ENCODE measurements at regions not wholly inside any gene's neighbourhood (a gene's known extent, or its start where the extent isn't known, plus 50 kb on each side); places are given as distances from the start of the nearest gene placed in this dataset.

GRCh38 chr9:22893196-22893843, 446.7 kb downstream of the DMRTA1 start:
- H3K79me2 ChIP-seq (ENCODE audit: control insufficient read depth, insufficient read depth, low read length, poor library complexity): no peaks in the 10 kb centered on the region
- no peak overlapping the region for H3K4ac ChIP-seq (ENCODE audit: low read depth, low read length)
- DNase-seq: no peak
- no peak overlapping the region for H4K8ac ChIP-seq (ENCODE audit: low read depth, low read length)
- H3K27me3 ChIP-seq (ENCODE audit: insufficient read depth, low read length): no peaks in the 10 kb centered on the region
- H3K27ac ChIP-seq (ENCODE audit: low read depth, low read length): no peak overlapping the region
- no peak overlapping the region for H2BK5ac ChIP-seq (ENCODE audit: low read depth, low read length, poor library complexity)
- H2AFZ ChIP-seq (ENCODE audit: insufficient read depth, low read length, poor library complexity): no peak overlapping the region
- no peak overlapping the region for H2BK12ac ChIP-seq (ENCODE audit: low read length)
- no peak overlapping the region for H3K4me2 ChIP-seq (ENCODE audit: low read length)
- H2BK120ac ChIP-seq (ENCODE audit: insufficient read depth, low read length, poor library complexity): no peak overlapping the region
- no peak overlapping the region for H3K4me3 ChIP-seq (ENCODE audit: low read depth, low read length)
- no peak overlapping the region for H4K12ac ChIP-seq (ENCODE audit: low read depth, low read length)
- H3K36me3 ChIP-seq (ENCODE audit: control insufficient read depth in 1 of 2, insufficient read depth in 2 of 2, low read length in 2 of 2): no peaks in the 10 kb centered on the region
- no peak overlapping the region for H3K9ac ChIP-seq (ENCODE audit: low read length)
- no peak overlapping the region for H4K91ac ChIP-seq (ENCODE audit: low read depth, low read length)
- no CpG with 5 or more reads among the region's 4 CpGs for WGBS (ENCODE audit: extremely low coverage, insufficient coverage, insufficient read length)
- no peak overlapping the region for H3K18ac ChIP-seq (ENCODE audit: low read length)
- H3K9me3 ChIP-seq (ENCODE audit: insufficient read depth, low read depth, low read length): no peaks in the 10 kb centered on the region
- no peak overlapping the region for H3K23ac ChIP-seq (ENCODE audit: low read length)
- no peak overlapping the region for H2AK5ac ChIP-seq (ENCODE audit: low read length)
- no peak overlapping the region for H3K14ac ChIP-seq (ENCODE audit: low read length)
- H3K4me1 ChIP-seq (ENCODE audit: control insufficient read depth in 1 of 2, insufficient read depth in 2 of 2, low read length in 2 of 2): no peaks in the 10 kb centered on the region
- no peaks in the 10 kb centered on the region for H3K79me1 ChIP-seq (ENCODE audit: low read length)

DNA sequence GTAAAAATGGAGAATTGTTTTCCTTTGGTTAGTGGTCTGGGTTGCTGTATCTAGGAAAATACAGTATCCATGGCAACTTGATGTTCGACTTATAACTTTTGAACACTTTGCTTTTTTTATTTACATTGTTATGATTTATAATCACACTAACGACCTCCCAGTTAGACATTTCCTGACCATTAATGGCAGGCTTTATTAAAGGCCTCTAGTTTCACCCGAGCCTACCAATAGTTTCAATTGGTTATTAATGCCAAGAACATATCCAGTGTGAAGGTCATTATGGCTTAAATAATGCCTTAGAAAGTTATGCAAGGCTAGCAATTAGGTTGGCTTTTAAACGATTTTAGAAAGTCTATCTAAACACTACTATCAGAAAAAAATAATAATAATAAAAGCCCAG, 452.0 kb downstream of the DMRTA1 start:
- H3K27ac ChIP-seq (ENCODE audit: low read depth, low read length): no peak overlapping the region
- no peak overlapping the region for H3K18ac ChIP-seq (ENCODE audit: low read length)
- H4K8ac ChIP-seq (ENCODE audit: low read depth, low read length): no peak overlapping the region
- no peak overlapping the region for H3K23ac ChIP-seq (ENCODE audit: low read length)
- no peak overlapping the region for H3K4ac ChIP-seq (ENCODE audit: low read depth, low read length)
- H3K27me3 ChIP-seq (ENCODE audit: insufficient read depth, low read length): no peaks in the 10 kb centered on the region
- no peak overlapping the region for H4K12ac ChIP-seq (ENCODE audit: low read depth, low read length)
- no peak overlapping the region for H3K4me2 ChIP-seq (ENCODE audit: low read length)
- no CpG with 5 or more reads among the region's 4 CpGs for WGBS (ENCODE audit: extremely low coverage, insufficient coverage, insufficient read length)
- no peak overlapping the region for H2BK12ac ChIP-seq (ENCODE audit: low read length)
- H3K9me3 ChIP-seq (ENCODE audit: insufficient read depth, low read depth, low read length): no peaks in the 10 kb centered on the region
- H3K9ac ChIP-seq (ENCODE audit: low read length): no peak overlapping the region
- no peaks in the 10 kb centered on the region for H3K4me1 ChIP-seq (ENCODE audit: control insufficient read depth in 1 of 2, insufficient read depth in 2 of 2, low read length in 2 of 2)
- no peak overlapping the region for H4K91ac ChIP-seq (ENCODE audit: low read depth, low read length)
- no peak overlapping the region for H2AFZ ChIP-seq (ENCODE audit: insufficient read depth, low read length, poor library complexity)
- H3K79me1 ChIP-seq (ENCODE audit: low read length): no peaks in the 10 kb centered on the region
- H3K36me3 ChIP-seq (ENCODE audit: control insufficient read depth in 1 of 2, insufficient read depth in 2 of 2, low read length in 2 of 2): no peaks in the 10 kb centered on the region
- no peak overlapping the region for H3K4me3 ChIP-seq (ENCODE audit: low read depth, low read length)
- no peak overlapping the region for H3K14ac ChIP-seq (ENCODE audit: low read length)
- H3K79me2 ChIP-seq (ENCODE audit: control insufficient read depth, insufficient read depth, low read length, poor library complexity): no peaks in the 10 kb centered on the region
- no peak overlapping the region for H2BK120ac ChIP-seq (ENCODE audit: insufficient read depth, low read length, poor library complexity)
- no peak overlapping the region for H2AK5ac ChIP-seq (ENCODE audit: low read length)
- no peak overlapping the region for H2BK5ac ChIP-seq (ENCODE audit: low read depth, low read length, poor library complexity)
- DNase-seq: no peak

GRCh38 chr9:22911632-22912031, 465.0 kb downstream of the DMRTA1 start:
- Histone ChIP-seq H3K23ac (ENCODE audit: low read length) (no peak overlapping the region), H3K4ac (ENCODE audit: low read depth, low read length) (no peak overlapping the region), H2AK5ac (ENCODE audit: low read length) (no peak overlapping the region), H3K4me1 (ENCODE audit: control insufficient read depth in 1 of 2, insufficient read depth in 2 of 2, low read length in 2 of 2) (no peaks in the 10 kb centered on the region), H4K91ac (ENCODE audit: low read depth, low read length) (no peak overlapping the region), H3K79me2 (ENCODE audit: control insufficient read depth, insufficient read depth, low read length, poor library complexity) (no peaks in the 10 kb centered on the region), H3K79me1 (ENCODE audit: low read length) (no peaks in the 10 kb centered on the region), H2BK5ac (ENCODE audit: low read depth, low read length, poor library complexity) (no peak overlapping the region), H2BK120ac (ENCODE audit: insufficient read depth, low read length, poor library complexity) (no peak overlapping the region), H2BK12ac (ENCODE audit: low read length) (no peak overlapping the region), H2AFZ (ENCODE audit: insufficient read depth, low read length, poor library complexity) (no peak overlapping the region), H3K9me3 (ENCODE audit: insufficient read depth, low read depth, low read length) (no peaks in the 10 kb centered on the region), H3K14ac (ENCODE audit: low read length) (no peak overlapping the region), H3K36me3 (ENCODE audit: control insufficient read depth in 1 of 2, insufficient read depth in 2 of 2, low read length in 2 of 2) (no peaks in the 10 kb centered on the region), H3K27me3 (ENCODE audit: insufficient read depth, low read length) (no peaks in the 10 kb centered on the region), H3K27ac (ENCODE audit: low read depth, low read length) (no peak overlapping the region), H4K12ac (ENCODE audit: low read depth, low read length) (no peak overlapping the region), H3K18ac (ENCODE audit: low read length) (no peak overlapping the region), H3K4me2 (ENCODE audit: low read length) (no peak overlapping the region), H4K8ac (ENCODE audit: low read depth, low read length) (no peak overlapping the region), H3K4me3 (ENCODE audit: low read depth, low read length) (no peak overlapping the region), H3K9ac (ENCODE audit: low read length) (no peak overlapping the region)
- no CpG with 5 or more reads among the region's 1 CpG for WGBS (ENCODE audit: extremely low coverage, insufficient coverage, insufficient read length)
- DNase-seq: no peak

GRCh38 chr9:22913026-22913425, 466.4 kb downstream of the DMRTA1 start:
- H3K79me2 ChIP-seq (ENCODE audit: control insufficient read depth, insufficient read depth, low read length, poor library complexity): no peaks in the 10 kb centered on the region
- no peak overlapping the region for H2AK5ac ChIP-seq (ENCODE audit: low read length)
- no peak overlapping the region for H4K91ac ChIP-seq (ENCODE audit: low read depth, low read length)
- no peaks in the 10 kb centered on the region for H3K79me1 ChIP-seq (ENCODE audit: low read length)
- H2BK120ac ChIP-seq (ENCODE audit: insufficient read depth, low read length, poor library complexity): no peak overlapping the region
- no peak overlapping the region for H3K27ac ChIP-seq (ENCODE audit: low read depth, low read length)
- H2BK12ac ChIP-seq (ENCODE audit: low read length): no peak overlapping the region
- no peak overlapping the region for H3K4me2 ChIP-seq (ENCODE audit: low read length)
- H3K36me3 ChIP-seq (ENCODE audit: control insufficient read depth in 1 of 2, insufficient read depth in 2 of 2, low read length in 2 of 2): no peaks in the 10 kb centered on the region
- H3K23ac ChIP-seq (ENCODE audit: low read length): no peak overlapping the region
- H3K9me3 ChIP-seq (ENCODE audit: insufficient read depth, low read depth, low read length): no peaks in the 10 kb centered on the region
- H4K12ac ChIP-seq (ENCODE audit: low read depth, low read length): no peak overlapping the region
- no peak overlapping the region for H2AFZ ChIP-seq (ENCODE audit: insufficient read depth, low read length, poor library complexity)
- no peak overlapping the region for H4K8ac ChIP-seq (ENCODE audit: low read depth, low read length)
- no peak overlapping the region for H2BK5ac ChIP-seq (ENCODE audit: low read depth, low read length, poor library complexity)
- no peak overlapping the region for H3K4ac ChIP-seq (ENCODE audit: low read depth, low read length)
- H3K4me1 ChIP-seq (ENCODE audit: control insufficient read depth in 1 of 2, insufficient read depth in 2 of 2, low read length in 2 of 2): no peaks in the 10 kb centered on the region
- no peak overlapping the region for H3K14ac ChIP-seq (ENCODE audit: low read length)
- no peak overlapping the region for H3K9ac ChIP-seq (ENCODE audit: low read length)
- WGBS (ENCODE audit: extremely low coverage, insufficient coverage, insufficient read length): no CpG with 5 or more reads among the region's 4 CpGs
- H3K18ac ChIP-seq (ENCODE audit: low read length): no peak overlapping the region
- no peak overlapping the region for H3K4me3 ChIP-seq (ENCODE audit: low read depth, low read length)
- DNase-seq: no peak
- H3K27me3 ChIP-seq (ENCODE audit: insufficient read depth, low read length): no peaks in the 10 kb centered on the region
